Keratinocyte (primary cell): ENCODE measurements at regions not wholly inside any gene's neighbourhood (a gene's known extent, or its start where the extent isn't known, plus 50 kb on each side); places are given as distances from the start of the nearest gene placed in this dataset.
A peak's percentile ranks its signal among the peaks of the same experiment; 100 is the strongest.

Source experiments
- DNase-seq: peaks from one replicate; pipeline ENCODE4 v3.0.0-alpha.2; 2011; ENCODE audit warnings: low read depth, missing footprints, low spot score
- FAIRE-seq: peaks from 2 replicates; lab custom pipeline; 2011; peaks lifted over from hg19 to GRCh38; lab: Jason Lieb, UNC
- H2AFZ ChIP-seq: 2 replicates; pipeline ENCODE4 v1.6.0; 2012; ENCODE audit warnings: low read length, control low read depth, inconsistent platforms; ENCODE audit not compliant: control insufficient read depth
- H3K27ac ChIP-seq: 2 replicates; pipeline ENCODE4 v1.5.1; 2011; ENCODE audit warnings: low read length; ENCODE audit not compliant: control insufficient read depth, insufficient read depth
- H3K27me3 ChIP-seq: 3 replicates; pipeline ENCODE4 v1.6.0; 2011; ENCODE audit warnings: low read length; ENCODE audit not compliant: control insufficient read depth, insufficient read depth; ENCODE audit errors: extremely low read depth
- H3K36me3 ChIP-seq, 2 experiments: 2 replicates in 1 of 2; 3 replicates in 1 of 2; pipeline ENCODE4 v1.5.1; 2011; ENCODE audit warnings: low read length in 2 of 2, mild to moderate bottlenecking in 1 of 2; ENCODE audit not compliant: control insufficient read depth in 2 of 2, insufficient read depth in 2 of 2; ENCODE audit errors: extremely low read depth in 1 of 2
- H3K4me1 ChIP-seq: 3 replicates; pipeline ENCODE4 v1.5.1; 2011; ENCODE audit warnings: low read length; ENCODE audit not compliant: control insufficient read depth, insufficient read depth; ENCODE audit errors: extremely low read depth
- H3K4me2 ChIP-seq: 3 replicates; pipeline ENCODE4 v1.6.0; 2011; ENCODE audit warnings: low read depth, low read length; ENCODE audit not compliant: control insufficient read depth, insufficient read depth; ENCODE audit errors: extremely low read depth
- H3K4me3 ChIP-seq, 3 experiments: fragments of 200-600 bp in 1 of 3; sonication (generic) in 1 of 3; 2 replicates in 2 of 3; 3 replicates in 1 of 3; pipeline ENCODE4 v1.5.1; 2011 to 2016; ENCODE audit warnings: low read length in 3 of 3, mild to moderate bottlenecking in 3 of 3, control low read depth in 2 of 3, inconsistent platforms in 1 of 3, low read depth in 1 of 3, mixed read lengths in 1 of 3, mixed run types in 1 of 3, moderate library complexity in 1 of 3; ENCODE audit not compliant: control insufficient read depth in 2 of 3, insufficient read depth in 2 of 3; ENCODE audit errors: extremely low read depth in 1 of 3
- H3K79me2 ChIP-seq: 2 replicates; pipeline ENCODE4 v1.6.0; 2012; ENCODE audit warnings: low read length; ENCODE audit not compliant: control insufficient read depth, insufficient read depth
- H3K9ac ChIP-seq: 3 replicates; pipeline ENCODE4 v1.6.0; 2011; ENCODE audit warnings: low read length; ENCODE audit not compliant: control insufficient read depth, insufficient read depth; ENCODE audit errors: extremely low read depth
- H3K9me1 ChIP-seq: 3 replicates; pipeline ENCODE4 v1.6.0; 2011; ENCODE audit warnings: low read length; ENCODE audit not compliant: control insufficient read depth, insufficient read depth; ENCODE audit errors: extremely low read depth
- H3K9me3 ChIP-seq: 2 replicates; pipeline ENCODE4 v1.5.1; 2012; ENCODE audit warnings: low read depth, low read length; ENCODE audit not compliant: control insufficient read depth
- H4K20me1 ChIP-seq: 3 replicates; pipeline ENCODE4 v1.6.0; 2011; ENCODE audit warnings: low read length; ENCODE audit not compliant: control insufficient read depth, insufficient read depth; ENCODE audit errors: extremely low read depth
- EZH2 ChIP-seq: IDR thresholded peaks from one replicate; pipeline ENCODE4 v1.6.1; 2012; ENCODE audit warnings: inconsistent platforms, mild to moderate bottlenecking, low read length, moderate library complexity
- dilution Hi-C: fragments of 300-500 bp; cut with MboI; formaldehyde crosslinking; loops from one replicate; pipeline ENCODE4 v1.7.0; 2020; ENCODE audit warnings: low sequenced_read_pairs; ENCODE audit not compliant: extremely low pct_ligation_motif_present
- TF ChIP-seq, protein P1 (sequence below), 3 experiments: IDR thresholded peaks in 1 of 3; conservative IDR thresholded peaks in 1 of 3; optimal IDR thresholded peaks in 1 of 3; 2 replicates in 2 of 3; 3 replicates in 1 of 3; pipeline versions ENCODE3 to v1.5.1; 2011; ENCODE audit warnings: low read length in 3 of 3, mild to moderate bottlenecking in 3 of 3, moderate library complexity in 2 of 3, control low read depth in 1 of 3, inconsistent platforms in 1 of 3; ENCODE audit not compliant: insufficient read depth in 2 of 3; ENCODE audit errors: extremely low read depth in 1 of 3

DNA sequence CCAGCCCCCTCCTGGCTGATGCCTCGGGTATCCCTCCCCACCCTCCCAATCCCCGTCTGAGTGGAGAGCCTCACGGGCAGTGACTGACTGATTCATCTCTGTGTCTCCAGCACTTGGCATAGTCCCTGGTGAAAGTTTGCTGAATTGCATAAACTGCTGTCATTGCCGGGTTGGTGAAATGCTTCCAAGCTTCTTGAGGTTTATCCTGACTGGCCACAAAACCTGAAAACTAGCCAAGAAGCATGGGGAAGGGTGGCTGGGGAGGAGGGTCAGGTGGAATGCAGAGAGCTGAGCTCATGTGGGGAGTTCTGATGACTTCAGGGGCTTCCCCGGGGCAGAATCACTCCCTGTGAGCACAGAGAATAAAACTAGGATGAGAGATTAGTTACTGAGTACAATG is 56.9 kb upstream of the GGTA1 start:
- Histone ChIP-seq H3K9me3 (no peaks in the 10 kb centered on the region), H3K79me2 (no peaks in the 10 kb centered on the region), H3K4me1 (peaks cover 7% of the 10 kb centered on the region), H3K36me3 (no peaks in the 10 kb centered on the region), H3K4me2 (no peak overlapping the region), H2AFZ (no peak overlapping the region), H3K27ac (no peak overlapping the region), H3K9ac (no peak overlapping the region), H4K20me1 (no peaks in the 10 kb centered on the region), H3K9me1 (no peaks in the 10 kb centered on the region), H3K4me3 (no peak overlapping the region), H3K27me3 (peaks cover 3% of the 10 kb centered on the region)
- FAIRE-seq (peak; percentile 68), DNase-seq (no peak)
- TF ChIP-seq, protein P1, sequence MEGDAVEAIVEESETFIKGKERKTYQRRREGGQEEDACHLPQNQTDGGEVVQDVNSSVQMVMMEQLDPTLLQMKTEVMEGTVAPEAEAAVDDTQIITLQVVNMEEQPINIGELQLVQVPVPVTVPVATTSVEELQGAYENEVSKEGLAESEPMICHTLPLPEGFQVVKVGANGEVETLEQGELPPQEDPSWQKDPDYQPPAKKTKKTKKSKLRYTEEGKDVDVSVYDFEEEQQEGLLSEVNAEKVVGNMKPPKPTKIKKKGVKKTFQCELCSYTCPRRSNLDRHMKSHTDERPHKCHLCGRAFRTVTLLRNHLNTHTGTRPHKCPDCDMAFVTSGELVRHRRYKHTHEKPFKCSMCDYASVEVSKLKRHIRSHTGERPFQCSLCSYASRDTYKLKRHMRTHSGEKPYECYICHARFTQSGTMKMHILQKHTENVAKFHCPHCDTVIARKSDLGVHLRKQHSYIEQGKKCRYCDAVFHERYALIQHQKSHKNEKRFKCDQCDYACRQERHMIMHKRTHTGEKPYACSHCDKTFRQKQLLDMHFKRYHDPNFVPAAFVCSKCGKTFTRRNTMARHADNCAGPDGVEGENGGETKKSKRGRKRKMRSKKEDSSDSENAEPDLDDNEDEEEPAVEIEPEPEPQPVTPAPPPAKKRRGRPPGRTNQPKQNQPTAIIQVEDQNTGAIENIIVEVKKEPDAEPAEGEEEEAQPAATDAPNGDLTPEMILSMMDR (optimal IDR thresholded peaks at IDR 0.05 in 1 of 3, IDR thresholded peaks at IDR 0.05 in 1 of 3, conservative IDR thresholded peaks at IDR 0.05 in 1 of 3; ENCODE audit: extremely low read depth in 1 of 3, insufficient read depth in 2 of 3, low read length in 3 of 3) = no peak
- TF ChIP-seq EZH2 = no peak
- dilution Hi-C loops = no loop called here

DNA sequence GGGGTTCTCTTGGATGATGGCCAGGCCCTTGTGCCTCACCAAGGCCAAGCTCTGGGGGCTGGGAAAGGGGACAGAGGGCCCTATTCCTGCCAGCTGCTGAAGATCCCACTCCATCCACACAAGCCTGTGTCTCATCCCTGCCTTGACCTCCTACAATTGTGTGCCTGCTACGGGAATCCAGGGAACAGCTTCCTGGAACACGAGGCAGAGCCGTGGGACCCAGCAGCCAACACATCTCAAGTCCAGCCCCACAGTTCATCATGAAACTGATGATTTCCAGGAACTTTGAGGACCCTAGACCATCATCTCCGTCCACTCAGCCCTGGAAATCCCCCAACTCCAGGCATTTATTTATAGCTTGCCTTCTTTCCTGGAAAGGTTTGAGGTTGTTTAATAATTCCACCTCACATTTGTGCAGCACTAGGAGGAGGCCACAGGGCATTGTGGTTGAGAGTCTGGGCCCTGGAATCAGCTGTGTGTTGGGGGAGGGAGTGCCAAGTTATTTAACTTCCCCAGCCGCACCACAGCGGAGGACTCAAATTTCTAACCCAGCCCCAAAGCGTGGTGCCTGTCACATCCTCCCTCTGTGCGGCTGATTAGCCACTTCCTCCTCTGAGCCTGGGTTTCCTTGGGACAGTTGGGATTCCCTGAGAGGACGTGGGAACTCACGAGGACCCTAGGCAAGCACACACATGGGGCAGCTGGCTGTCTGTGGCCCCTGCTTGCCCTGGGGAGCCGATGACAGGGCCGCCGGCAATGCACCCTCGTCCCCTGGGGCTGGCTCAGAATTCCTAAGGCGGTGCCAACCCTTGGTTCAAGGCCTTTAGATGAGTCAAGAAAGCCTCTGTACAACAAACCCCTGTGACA is 58.2 kb upstream of the GGTA1 start:
- no peaks in the 10 kb centered on the region for H3K9me3 ChIP-seq
- H3K9ac ChIP-seq = no peak overlapping the region
- no peak overlapping the region for H3K4me3 ChIP-seq
- no peaks in the 10 kb centered on the region for H3K9me1 ChIP-seq
- dilution Hi-C loops = no loop called here
- peaks cover 7% of the 10 kb centered on the region for H3K4me1 ChIP-seq
- DNase-seq (no peak), FAIRE-seq (no peak)
- H3K27me3 ChIP-seq = peaks cover 3% of the 10 kb centered on the region
- H3K36me3 ChIP-seq = no peaks in the 10 kb centered on the region
- no peak overlapping the region for H3K27ac ChIP-seq
- H3K4me2 ChIP-seq = no peak overlapping the region
- H4K20me1 ChIP-seq = no peaks in the 10 kb centered on the region
- H2AFZ ChIP-seq = no peak overlapping the region
- H3K79me2 ChIP-seq = no peaks in the 10 kb centered on the region
- no peak for TF ChIP-seq EZH2
- TF ChIP-seq, protein P1 (optimal IDR thresholded peaks at IDR 0.05 in 1 of 3, IDR thresholded peaks at IDR 0.05 in 1 of 3, conservative IDR thresholded peaks at IDR 0.05 in 1 of 3; ENCODE audit: extremely low read depth in 1 of 3, insufficient read depth in 2 of 3, low read length in 3 of 3) = no peak
